ENCODE measurements at regions not wholly inside any gene's neighbourhood (a gene's known extent, or its start where the extent isn't known, plus 50 kb on each side); places are given as distances from the start of the nearest gene placed in this dataset.

- H3K36me3 ChIP-seq (ENCODE audit: control insufficient read depth, insufficient read depth, low read length): no peaks in the 10 kb centered on the region
- ChIA-PET POLR2A (no interaction called here), CTCF (interaction anchor here (0.7 kb wide), 1 partner anchor 51 kb away, joined by 3 read pairs; no protein-coding TSS in a partner anchor)
- no peak overlapping the region for H3K4me3 ChIP-seq (ENCODE audit: low read depth, low read length)
- DNase-seq (ENCODE audit: low read depth): no peak
- TF ChIP-seq CTCF (IDR thresholded peaks at IDR 0.05; ENCODE audit: insufficient read depth, low read depth, low read length): no peak
- H3K27me3 ChIP-seq (ENCODE audit: control insufficient read depth, insufficient read depth, low read length): peaks cover 20% of the 10 kb centered on the region
Observed at GRCh38 chr10:29946614-29946952, 112.8 kb downstream of the JCAD start.

GRCh38 chr10:29941476-29941875 lies 117.9 kb downstream of the JCAD start:
- Histone ChIP-seq H3K4me3 (ENCODE audit: low read depth, low read length) (no peak overlapping the region), H3K27me3 (ENCODE audit: control insufficient read depth, insufficient read depth, low read length) (peaks cover 27% of the 10 kb centered on the region), H3K36me3 (ENCODE audit: control insufficient read depth, insufficient read depth, low read length) (no peaks in the 10 kb centered on the region)
- no peak for TF ChIP-seq CTCF (IDR thresholded peaks at IDR 0.05; ENCODE audit: insufficient read depth, low read depth, low read length)
- ChIA-PET CTCF (no interaction called here), POLR2A (no interaction called here)
- DNase-seq (ENCODE audit: low read depth): no peak

GRCh38 chr10:29932991-29933390 lies 126.4 kb downstream of the JCAD start:
- DNase-seq (ENCODE audit: low read depth): no peak
- peaks cover 14% of the 10 kb centered on the region for H3K27me3 ChIP-seq (ENCODE audit: control insufficient read depth, insufficient read depth, low read length)
- POLR2A ChIA-PET: no interaction called here
- CTCF ChIA-PET: no interaction called here
- H3K36me3 ChIP-seq (ENCODE audit: control insufficient read depth, insufficient read depth, low read length): no peaks in the 10 kb centered on the region
- H3K4me3 ChIP-seq (ENCODE audit: low read depth, low read length): no peak overlapping the region
- TF ChIP-seq CTCF (IDR thresholded peaks at IDR 0.05; ENCODE audit: insufficient read depth, low read depth, low read length): no peak

GRCh38 chr10:29931833-29932232 lies 127.6 kb downstream of the JCAD start:
- ChIA-PET POLR2A (no interaction called here), CTCF (no interaction called here)
- Histone ChIP-seq H3K36me3 (ENCODE audit: control insufficient read depth, insufficient read depth, low read length) (no peaks in the 10 kb centered on the region), H3K4me3 (ENCODE audit: low read depth, low read length) (no peak overlapping the region), H3K27me3 (ENCODE audit: control insufficient read depth, insufficient read depth, low read length) (peaks cover 15% of the 10 kb centered on the region)
- no peak for TF ChIP-seq CTCF (IDR thresholded peaks at IDR 0.05; ENCODE audit: insufficient read depth, low read depth, low read length)
- no peak for DNase-seq (ENCODE audit: low read depth)

GRCh38 chr10:29929006-29929405 lies 130.4 kb downstream of the JCAD start:
- no peak overlapping the region for H3K4me3 ChIP-seq (ENCODE audit: low read depth, low read length)
- peaks cover 17% of the 10 kb centered on the region for H3K27me3 ChIP-seq (ENCODE audit: control insufficient read depth, insufficient read depth, low read length)
- POLR2A ChIA-PET: no interaction called here
- H3K36me3 ChIP-seq (ENCODE audit: control insufficient read depth, insufficient read depth, low read length): no peaks in the 10 kb centered on the region
- CTCF ChIA-PET: no interaction called here
- TF ChIP-seq CTCF (IDR thresholded peaks at IDR 0.05; ENCODE audit: insufficient read depth, low read depth, low read length): no peak
- no peak for DNase-seq (ENCODE audit: low read depth)
